ENCODE measurements at regions not wholly inside any gene's neighbourhood (a gene's known extent, or its start where the extent isn't known, plus 50 kb on each side); places are given as distances from the start of the nearest gene placed in this dataset.

DNA sequence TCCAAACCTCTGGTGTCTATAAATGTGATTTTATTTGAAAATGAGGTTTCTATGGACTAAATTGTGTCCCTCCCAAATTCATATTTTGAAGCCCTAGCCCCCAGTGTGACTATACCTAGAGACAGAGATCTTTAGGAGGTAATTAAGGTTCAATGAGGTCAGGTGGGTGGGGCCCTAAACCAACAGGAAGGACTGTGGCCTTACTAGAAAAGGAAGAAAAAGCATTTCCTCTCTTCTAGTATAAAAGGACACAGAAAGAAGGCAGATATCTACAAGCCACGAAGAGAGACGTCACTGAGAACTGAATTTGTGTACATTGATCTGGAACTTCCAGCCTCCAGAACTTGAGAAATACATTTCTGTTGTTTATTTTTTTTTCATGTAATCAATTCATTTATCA is 123.1 kb upstream of the RUNX1 start:
- no peaks in the 10 kb centered on the region for H3F3A ChIP-seq (replicated peaks; ENCODE audit: insufficient read depth)
- WGBS (ENCODE audit: low lambda C conversion rate): 96% methylated on average over 2 of the region's 2 CpGs
- H3K27ac ChIP-seq (ENCODE audit: low read depth in 2 of 2, low read length in 1 of 2): no peak overlapping the region
- H3K36me3 ChIP-seq (replicated peaks in 1 of 2; ENCODE audit: control insufficient read depth in 1 of 2, insufficient read depth in 2 of 2, low read length in 1 of 2): no peaks in the 10 kb centered on the region
- H3K27me3 ChIP-seq (ENCODE audit: insufficient read depth): no peaks in the 10 kb centered on the region
- H3K9me3 ChIP-seq: no peaks in the 10 kb centered on the region
- no peak for DNase-seq
- H3K79me2 ChIP-seq (ENCODE audit: insufficient read depth): no peaks in the 10 kb centered on the region
- H3K9me2 ChIP-seq: no peaks in the 10 kb centered on the region
- ChIA-PET CTCF (no interaction called here), POLR2A (no interaction called here)
- H3K4me1 ChIP-seq (ENCODE audit: control insufficient read depth in 1 of 2, insufficient read depth in 2 of 2, low read depth in 1 of 2, low read length in 1 of 2): no peaks in the 10 kb centered on the region
- H4K20me1 ChIP-seq (ENCODE audit: insufficient read depth): no peaks in the 10 kb centered on the region
- H3K4me2 ChIP-seq: no peak overlapping the region
- no peak overlapping the region for H2AFZ ChIP-seq (ENCODE audit: low read depth)
- H3K4me3 ChIP-seq (ENCODE audit: low read depth in 2 of 2, low read length in 1 of 2): no peak overlapping the region
- TF ChIP-seq YY1 (IDR thresholded peaks at IDR 0.05; ENCODE audit: low read depth): no peak
- no peak overlapping the region for H3K9ac ChIP-seq

DNA sequence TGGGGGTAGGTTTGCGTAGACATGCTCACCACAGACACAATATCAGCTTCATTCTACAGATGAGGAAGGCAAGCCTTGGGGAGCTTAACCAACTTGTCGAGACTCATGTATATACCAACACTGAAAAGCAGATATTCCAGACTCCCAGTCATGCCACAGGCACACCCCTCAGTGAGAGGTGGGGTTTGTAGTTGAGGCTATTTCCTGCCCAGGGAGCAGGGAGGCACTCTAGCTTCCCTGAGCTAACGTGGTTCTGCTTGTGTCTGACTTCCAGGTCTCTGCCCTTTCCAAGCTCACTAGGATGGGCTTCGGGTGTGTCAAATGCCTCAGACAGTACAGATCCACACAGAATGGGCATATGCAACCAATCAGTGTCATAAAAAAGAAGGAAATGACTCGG is 122.3 kb upstream of the RUNX1 start:
- H4K20me1 ChIP-seq (ENCODE audit: insufficient read depth): no peaks in the 10 kb centered on the region
- no peaks in the 10 kb centered on the region for H3K4me1 ChIP-seq (ENCODE audit: control insufficient read depth in 1 of 2, insufficient read depth in 2 of 2, low read depth in 1 of 2, low read length in 1 of 2)
- no peaks in the 10 kb centered on the region for H3K79me2 ChIP-seq (ENCODE audit: insufficient read depth)
- no peak overlapping the region for H2AFZ ChIP-seq (ENCODE audit: low read depth)
- ChIA-PET CTCF (no interaction called here), POLR2A (no interaction called here)
- no peak overlapping the region for H3K9ac ChIP-seq
- H3K27me3 ChIP-seq (ENCODE audit: insufficient read depth): no peaks in the 10 kb centered on the region
- H3K4me3 ChIP-seq (ENCODE audit: low read depth in 2 of 2, low read length in 1 of 2): no peak overlapping the region
- no peaks in the 10 kb centered on the region for H3F3A ChIP-seq (replicated peaks; ENCODE audit: insufficient read depth)
- no peak overlapping the region for H3K4me2 ChIP-seq
- H3K27ac ChIP-seq (ENCODE audit: low read depth in 2 of 2, low read length in 1 of 2): no peak overlapping the region
- 51% methylated on average over 4 of the region's 5 CpGs for WGBS (ENCODE audit: low lambda C conversion rate)
- H3K9me3 ChIP-seq: no peaks in the 10 kb centered on the region
- TF ChIP-seq CHD2 (IDR thresholded peaks at IDR 0.05; ENCODE audit: low read length, partially characterized antibody) (no peak), TEAD4 (IDR thresholded peaks at IDR 0.05; ENCODE audit: borderline replicate concordance, insufficient read depth) (no peak)
- no peaks in the 10 kb centered on the region for H3K36me3 ChIP-seq (replicated peaks in 1 of 2; ENCODE audit: control insufficient read depth in 1 of 2, insufficient read depth in 2 of 2, low read length in 1 of 2)
- DNase-seq: no peak
- H3K9me2 ChIP-seq: no peaks in the 10 kb centered on the region

DNA sequence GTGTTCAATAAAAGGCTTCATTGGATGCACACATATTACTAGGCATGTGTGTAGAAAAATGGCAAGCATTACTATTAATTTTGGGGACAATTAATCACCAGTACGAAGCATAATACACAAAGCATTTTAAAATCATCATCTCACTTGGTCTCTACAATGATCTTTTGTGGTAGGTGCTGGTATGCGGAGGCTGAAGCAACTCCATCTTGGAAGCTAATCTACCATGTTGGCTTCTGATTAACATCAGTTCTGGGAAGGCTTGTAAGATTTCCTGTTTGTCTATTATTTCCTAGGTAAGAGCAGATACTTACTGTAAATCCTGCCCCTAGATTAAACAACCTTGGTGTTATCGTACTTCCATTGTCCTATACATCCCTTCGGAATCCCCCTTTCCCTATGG is 121.7 kb upstream of the RUNX1 start:
- no peaks in the 10 kb centered on the region for H3K79me2 ChIP-seq (ENCODE audit: insufficient read depth)
- no peaks in the 10 kb centered on the region for H3K9me2 ChIP-seq
- no peak for DNase-seq
- H3F3A ChIP-seq (replicated peaks; ENCODE audit: insufficient read depth): no peaks in the 10 kb centered on the region
- ChIA-PET POLR2A (no interaction called here), CTCF (no interaction called here)
- no peak overlapping the region for H3K9ac ChIP-seq
- no peaks in the 10 kb centered on the region for H3K27me3 ChIP-seq (ENCODE audit: insufficient read depth)
- H3K4me1 ChIP-seq (ENCODE audit: control insufficient read depth in 1 of 2, insufficient read depth in 2 of 2, low read depth in 1 of 2, low read length in 1 of 2): no peaks in the 10 kb centered on the region
- H3K4me3 ChIP-seq (ENCODE audit: low read depth in 2 of 2, low read length in 1 of 2): no peak overlapping the region
- no peaks in the 10 kb centered on the region for H3K9me3 ChIP-seq
- WGBS (ENCODE audit: low lambda C conversion rate): 86% methylated on average over 4 of the region's 4 CpGs
- no peak overlapping the region for H3K27ac ChIP-seq (ENCODE audit: low read depth in 2 of 2, low read length in 1 of 2)
- no peaks in the 10 kb centered on the region for H4K20me1 ChIP-seq (ENCODE audit: insufficient read depth)
- no peaks in the 10 kb centered on the region for H3K36me3 ChIP-seq (replicated peaks in 1 of 2; ENCODE audit: control insufficient read depth in 1 of 2, insufficient read depth in 2 of 2, low read length in 1 of 2)
- H3K4me2 ChIP-seq: no peak overlapping the region
- H2AFZ ChIP-seq (ENCODE audit: low read depth): no peak overlapping the region
- TF ChIP-seq, protein P1, sequence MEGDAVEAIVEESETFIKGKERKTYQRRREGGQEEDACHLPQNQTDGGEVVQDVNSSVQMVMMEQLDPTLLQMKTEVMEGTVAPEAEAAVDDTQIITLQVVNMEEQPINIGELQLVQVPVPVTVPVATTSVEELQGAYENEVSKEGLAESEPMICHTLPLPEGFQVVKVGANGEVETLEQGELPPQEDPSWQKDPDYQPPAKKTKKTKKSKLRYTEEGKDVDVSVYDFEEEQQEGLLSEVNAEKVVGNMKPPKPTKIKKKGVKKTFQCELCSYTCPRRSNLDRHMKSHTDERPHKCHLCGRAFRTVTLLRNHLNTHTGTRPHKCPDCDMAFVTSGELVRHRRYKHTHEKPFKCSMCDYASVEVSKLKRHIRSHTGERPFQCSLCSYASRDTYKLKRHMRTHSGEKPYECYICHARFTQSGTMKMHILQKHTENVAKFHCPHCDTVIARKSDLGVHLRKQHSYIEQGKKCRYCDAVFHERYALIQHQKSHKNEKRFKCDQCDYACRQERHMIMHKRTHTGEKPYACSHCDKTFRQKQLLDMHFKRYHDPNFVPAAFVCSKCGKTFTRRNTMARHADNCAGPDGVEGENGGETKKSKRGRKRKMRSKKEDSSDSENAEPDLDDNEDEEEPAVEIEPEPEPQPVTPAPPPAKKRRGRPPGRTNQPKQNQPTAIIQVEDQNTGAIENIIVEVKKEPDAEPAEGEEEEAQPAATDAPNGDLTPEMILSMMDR (IDR thresholded peaks at IDR 0.05): no peak
- TF ChIP-seq POLR2AphosphoS5 (IDR thresholded peaks at IDR 0.05; ENCODE audit: low read depth, low read length) (no peak), SIN3A (IDR thresholded peaks at IDR 0.05; ENCODE audit: borderline replicate concordance, low read depth, low read length) (no peak), TEAD4 (IDR thresholded peaks at IDR 0.05; ENCODE audit: borderline replicate concordance, insufficient read depth) (no peak), FOSL2 (IDR thresholded peaks at IDR 0.05; ENCODE audit: borderline replicate concordance, low read depth) (no peak), REST (IDR thresholded peaks at IDR 0.05; ENCODE audit: low read depth, low read length) (no peak), ZBTB33 (IDR thresholded peaks at IDR 0.05; ENCODE audit: borderline replicate concordance, low read depth) (no peak), MXI1 (IDR thresholded peaks at IDR 0.05; ENCODE audit: low read depth, low read length) (no peak), YY1 (IDR thresholded peaks at IDR 0.05; ENCODE audit: low read depth) (no peak), TAF1 (IDR thresholded peaks at IDR 0.05; ENCODE audit: borderline replicate concordance, low read depth, low read length) (no peak), FOXM1 (IDR thresholded peaks at IDR 0.05; ENCODE audit: low read depth) (no peak), NRF1 (IDR thresholded peaks at IDR 0.05; ENCODE audit: low read depth, low read length) (no peak), MAX (IDR thresholded peaks at IDR 0.05; ENCODE audit: low read depth) (no peak)

Measured in SK-N-SH (cell line).